ENCODE measurements at regions not wholly inside any gene's neighbourhood (a gene's known extent, or its start where the extent isn't known, plus 50 kb on each side); places are given as distances from the start of the nearest gene placed in this dataset.

- TF ChIP-seq CTCF (IDR thresholded peaks at IDR 0.05) (no peak), EZH2 (IDR thresholded peaks at IDR 0.05) (no peak), EZH2phosphoT487 (IDR thresholded peaks at IDR 0.05) (no peak)
Measured at GRCh38 chr2:132268977-132269523, 107.3 kb upstream of the ANKRD30BL start.
